ENCODE measurements at regions not wholly inside any gene's neighbourhood (a gene's known extent, or its start where the extent isn't known, plus 50 kb on each side); places are given as distances from the start of the nearest gene placed in this dataset.

DNA sequence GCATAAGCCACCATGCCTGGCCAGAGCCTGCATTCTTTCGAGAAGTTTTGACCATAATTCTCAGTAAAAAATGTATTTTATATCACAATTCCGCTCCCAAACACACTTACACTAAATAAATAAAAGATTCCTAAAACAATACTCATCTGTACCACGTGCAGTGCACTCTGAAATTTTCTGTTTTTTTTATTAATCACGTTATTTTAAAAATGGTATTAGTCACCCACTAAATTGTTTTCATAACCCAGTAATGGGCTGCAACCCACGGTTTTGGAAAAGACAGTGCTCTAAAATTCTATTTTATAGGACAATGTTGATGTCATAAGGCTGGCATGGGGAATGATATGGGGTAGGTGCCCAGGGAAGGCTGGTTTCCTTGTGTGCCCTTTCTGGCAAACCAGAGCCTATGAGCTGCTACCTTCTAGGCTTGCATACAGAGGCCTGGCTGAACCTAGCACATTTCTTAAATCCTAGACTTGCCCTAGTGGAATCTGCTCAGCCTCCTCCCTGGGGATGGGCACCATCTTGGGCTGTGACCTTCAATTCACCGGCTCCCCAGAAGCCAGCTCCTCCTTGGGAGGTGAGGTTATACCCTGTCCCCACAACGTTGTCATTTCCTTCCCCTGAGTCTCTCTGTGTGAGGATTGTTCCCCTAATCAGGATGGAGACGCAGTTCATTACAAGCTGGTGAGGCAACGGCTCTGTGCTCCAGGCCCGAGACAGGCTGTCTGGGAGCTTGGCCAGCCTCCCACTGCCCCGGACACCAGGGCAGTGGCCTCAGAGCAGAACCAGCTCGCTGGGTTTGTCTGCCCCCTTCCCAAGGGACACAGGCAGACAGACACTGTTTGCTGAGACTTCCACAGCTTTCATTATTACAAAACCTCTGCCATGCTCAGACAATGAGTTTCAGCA lies 116.5 kb upstream of the NAV2 start:
- DNase-seq (ENCODE audit: low read depth in 2 of 2), result peak; percentile 55 to 89

DNA sequence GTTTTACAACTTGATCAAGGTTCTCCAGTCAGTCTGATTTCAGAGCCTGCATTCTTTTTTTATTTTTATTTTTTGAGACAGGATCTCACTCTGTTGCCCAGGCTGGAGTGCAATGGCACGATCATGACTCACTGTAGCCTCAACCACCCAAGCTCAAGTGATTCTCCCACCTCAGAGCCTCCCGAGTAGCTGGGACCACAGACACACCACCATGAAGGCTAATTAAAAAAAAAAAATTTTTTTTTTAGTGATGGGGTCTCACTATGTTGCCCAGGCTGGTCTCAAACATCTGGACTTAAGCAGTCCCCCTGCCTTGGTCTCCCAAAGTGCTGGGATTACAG lies 117.2 kb upstream of the NAV2 start:
- DNase-seq (ENCODE audit: low read depth in 2 of 2), result no peak

DNA sequence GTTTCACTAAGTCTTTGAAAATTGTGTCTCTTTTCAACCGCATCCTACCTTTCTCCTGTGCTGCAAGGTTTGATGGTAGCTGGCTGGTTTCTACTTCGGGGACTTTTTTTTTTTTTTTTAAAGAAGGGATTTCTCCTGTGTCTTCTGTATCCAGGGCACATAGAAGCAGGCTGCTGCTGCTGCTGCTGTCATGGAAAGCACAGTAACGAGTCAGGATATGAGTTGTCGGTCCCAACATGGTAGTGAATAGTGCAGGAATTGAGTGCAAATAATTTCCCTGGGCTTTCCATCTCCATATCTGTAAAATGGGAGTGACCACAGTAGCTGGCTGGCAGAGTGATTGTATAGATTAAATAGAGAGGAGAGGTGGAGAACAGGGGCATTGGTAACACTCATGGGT lies 118.3 kb upstream of the NAV2 start:
- DNase-seq (ENCODE audit: low read depth in 2 of 2), result no peak

DNA sequence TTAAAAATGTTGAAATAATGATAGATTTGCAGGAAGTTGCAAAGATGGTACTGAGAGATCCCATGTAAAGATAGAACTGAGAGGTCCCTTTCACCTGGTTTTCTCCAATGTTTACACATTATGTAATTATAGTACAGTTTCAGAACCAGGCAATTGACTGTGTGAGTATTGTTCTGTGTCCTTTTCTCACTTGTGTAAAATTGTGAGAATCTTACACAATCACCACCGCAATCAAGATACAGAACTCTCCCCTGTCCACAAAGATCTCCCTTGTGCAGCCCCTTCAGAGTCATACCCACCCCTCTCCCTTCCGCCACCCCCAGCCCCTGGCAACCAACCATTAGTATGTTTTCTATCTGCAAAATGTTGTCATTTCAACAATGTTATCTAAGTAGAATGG lies 119.8 kb upstream of the NAV2 start:
- DNase-seq (ENCODE audit: low read depth in 2 of 2), result no peak

DNA sequence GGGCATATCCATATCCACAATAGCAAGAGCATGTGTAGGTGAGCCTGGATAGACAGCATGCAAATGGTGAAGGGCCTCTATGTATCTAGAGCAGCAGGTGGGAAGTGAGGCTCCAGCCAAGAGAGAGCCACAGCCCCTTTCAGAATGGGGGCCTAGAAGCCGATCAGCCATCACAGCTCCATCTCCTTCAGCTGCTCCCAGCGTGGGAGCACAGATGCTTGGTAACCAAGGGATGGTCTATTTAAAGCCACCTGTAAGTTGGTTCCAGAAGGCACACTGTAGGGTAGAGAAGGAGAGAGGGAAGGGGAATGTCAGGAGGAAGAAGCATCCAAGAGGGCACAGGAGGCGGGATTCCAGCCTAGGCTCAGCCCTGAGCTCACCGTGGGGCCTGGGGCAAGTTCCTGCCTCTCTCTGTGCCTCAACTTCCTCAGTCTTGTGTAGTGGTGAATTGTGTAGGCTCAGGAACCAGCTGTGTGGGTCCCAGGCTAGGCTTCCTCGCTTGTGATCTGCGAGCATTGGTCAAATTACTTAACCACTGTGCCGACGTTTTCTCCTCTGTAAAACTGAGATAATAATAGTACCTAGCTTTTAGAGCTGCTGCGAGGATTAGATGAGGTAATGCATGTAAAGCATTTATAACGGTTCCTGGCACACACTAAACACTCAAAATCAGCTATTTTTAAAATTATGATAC lies 122.9 kb upstream of the NAV2 start:
- DNase-seq (ENCODE audit: low read depth in 2 of 2), result no peak

DNA sequence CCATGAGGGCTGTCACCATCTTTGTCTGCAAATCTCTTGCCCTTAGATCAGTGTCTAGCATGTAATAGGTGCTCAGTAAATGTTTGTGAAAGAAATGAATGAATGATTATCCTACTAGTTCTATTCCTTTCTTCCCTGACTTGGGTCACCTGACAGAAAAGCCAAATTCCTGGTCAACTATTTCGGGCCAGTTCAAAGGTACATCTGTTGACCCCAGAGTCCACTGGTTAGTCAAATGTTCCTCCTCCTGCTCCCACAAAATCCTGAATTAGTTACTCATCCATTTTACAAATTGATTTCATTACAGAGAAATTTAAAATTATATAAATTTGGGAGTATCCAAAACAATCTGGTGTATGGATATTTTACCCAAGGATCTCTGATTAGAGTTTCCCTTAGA lies 124.7 kb upstream of the NAV2 start:
- no peak for DNase-seq (ENCODE audit: low read depth in 2 of 2)

DNA sequence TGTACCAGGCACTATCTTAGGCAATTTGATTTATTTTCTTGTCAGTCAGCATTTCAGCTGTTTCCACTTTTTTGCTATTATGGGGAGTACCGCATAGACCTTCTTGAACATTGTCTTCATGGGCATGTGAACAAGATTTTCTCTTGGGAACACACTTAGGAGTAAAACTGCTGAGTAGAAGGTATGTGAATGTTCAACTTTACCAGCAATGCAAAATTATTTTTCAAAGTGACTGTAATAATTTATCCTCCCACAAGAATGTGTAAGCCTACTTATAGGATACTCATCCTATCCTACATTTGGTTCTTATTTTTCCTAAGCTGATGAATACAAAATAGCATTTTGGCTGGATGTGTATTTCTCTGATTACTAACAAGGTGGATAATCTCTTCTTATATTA lies 132.0 kb upstream of the NAV2 start:
- no peak for DNase-seq (ENCODE audit: low read depth in 2 of 2)

DNA sequence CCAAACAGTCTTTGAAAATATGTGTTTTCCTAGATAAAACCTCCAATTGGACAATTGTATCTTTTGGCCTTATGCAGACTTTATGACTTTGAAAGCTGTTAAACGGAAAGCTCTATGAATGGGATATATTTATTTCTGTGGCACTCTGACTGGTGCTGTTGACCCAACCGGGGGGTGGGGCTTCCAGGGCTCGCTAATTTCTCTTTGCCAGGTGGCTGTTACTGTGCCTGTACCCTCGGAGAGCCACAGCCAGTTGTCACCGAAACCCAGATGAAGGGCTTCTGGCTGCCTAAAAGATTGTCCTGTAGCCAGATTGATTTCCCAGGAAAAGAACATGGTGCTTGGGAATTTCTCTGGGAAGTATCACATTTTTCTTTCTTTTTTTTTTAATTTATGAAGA lies 132.7 kb upstream of the NAV2 start:
- DNase-seq (ENCODE audit: low read depth in 2 of 2), result no peak

DNA sequence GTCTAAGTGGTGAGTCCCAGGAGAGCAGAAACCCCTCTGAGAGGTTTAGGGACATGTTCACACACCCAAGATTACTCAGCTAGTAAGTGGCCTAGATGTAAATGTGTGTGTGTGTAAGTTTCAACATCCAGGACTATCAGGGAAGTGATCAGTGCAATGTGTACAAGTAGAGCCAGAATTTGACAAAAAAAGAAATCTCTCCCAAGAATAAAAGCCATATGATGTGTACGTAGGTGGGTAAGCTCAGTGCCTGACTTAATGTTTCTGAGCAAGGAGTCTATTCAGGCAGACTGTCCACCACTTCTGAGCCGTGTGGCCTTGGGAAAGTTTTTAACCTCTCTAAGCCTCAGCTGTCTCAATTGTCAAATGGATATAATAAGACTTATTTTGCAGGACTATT lies 133.8 kb upstream of the NAV2 start:
- DNase-seq (ENCODE audit: low read depth in 2 of 2), result no peak

DNA sequence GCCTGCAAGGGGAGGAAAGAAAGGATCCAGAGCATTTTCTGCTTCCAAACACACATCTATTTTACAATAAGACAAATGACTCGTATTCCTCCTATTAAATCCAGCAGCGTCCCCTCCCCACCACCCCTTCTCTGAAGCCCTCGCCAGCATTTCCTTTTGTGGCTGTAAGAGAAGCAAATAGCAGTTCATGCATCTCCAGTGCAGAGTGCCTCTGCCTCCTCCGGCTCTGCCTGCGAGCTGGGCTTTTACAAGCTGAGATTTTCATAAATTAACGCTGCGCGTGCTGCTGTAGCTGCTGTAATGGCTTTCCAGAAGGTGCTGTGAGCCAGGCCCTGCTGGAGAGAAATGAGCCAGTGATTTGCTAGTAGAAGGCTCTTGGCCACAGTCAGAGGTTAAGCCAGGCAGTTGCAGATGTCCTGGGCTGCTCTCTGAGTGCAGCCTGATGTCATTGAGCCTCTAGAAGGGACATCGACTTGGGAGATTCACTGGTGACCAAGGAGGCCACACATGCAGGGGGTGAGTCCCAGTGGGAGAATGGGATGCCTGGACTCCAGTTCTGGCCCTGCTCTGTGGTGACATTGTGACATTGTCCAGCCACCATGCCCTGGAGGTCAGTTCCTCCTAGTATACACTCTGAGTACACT lies 134.5 kb upstream of the NAV2 start:
- peak in 1 of 2 donors; percentile 86 for DNase-seq (ENCODE audit: low read depth in 2 of 2)

DNA sequence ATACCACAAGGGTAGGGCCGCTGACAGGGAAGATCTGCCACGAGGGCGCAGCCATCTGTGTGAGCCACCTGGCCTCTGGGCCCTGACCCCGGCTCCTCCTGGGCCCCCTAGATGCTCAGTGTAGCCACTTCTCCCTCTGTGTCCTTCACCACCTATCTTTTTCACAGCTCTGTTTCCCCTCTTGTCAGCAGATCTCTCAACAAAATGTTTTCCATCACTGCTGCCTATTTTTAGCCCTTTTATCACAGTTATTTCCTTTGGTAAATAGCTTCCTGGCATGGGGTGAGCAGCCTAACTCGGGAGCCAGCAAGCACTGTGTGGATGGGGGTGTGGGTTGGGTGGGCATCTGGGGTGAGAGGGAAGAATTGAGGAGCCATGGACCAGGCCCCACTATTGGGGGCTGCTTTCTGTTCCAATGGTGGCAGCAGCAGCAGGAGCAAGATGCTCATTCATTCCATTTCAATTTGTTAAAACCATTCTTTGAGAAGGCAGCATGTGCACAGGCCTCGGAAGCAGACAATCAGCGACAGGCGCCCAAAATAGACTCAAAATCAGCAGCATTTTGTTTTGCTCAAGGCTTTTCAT lies 135.2 kb upstream of the NAV2 start:
- peak; percentile 87 to 88 for DNase-seq (ENCODE audit: low read depth in 2 of 2)

DNA sequence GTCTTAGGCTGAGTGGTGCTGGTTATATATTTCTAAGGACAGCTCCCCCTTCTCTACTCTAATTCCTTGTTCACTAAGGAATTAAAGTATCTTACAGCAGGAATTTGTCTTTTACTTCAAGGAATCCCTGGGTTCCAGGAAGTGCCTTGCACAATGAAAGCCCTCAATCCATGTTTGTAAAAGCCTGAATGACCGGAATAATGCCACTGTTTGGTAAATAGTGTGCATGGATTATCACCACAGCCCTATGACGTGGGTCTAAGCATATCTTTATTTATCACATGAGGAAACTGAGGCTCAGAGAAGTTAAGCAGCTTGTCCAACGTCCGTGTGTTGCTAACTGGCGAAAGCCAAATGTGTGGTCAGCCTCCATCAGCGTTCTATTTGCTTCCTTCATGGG lies 135.7 kb upstream of the NAV2 start:
- no peak for DNase-seq (ENCODE audit: low read depth in 2 of 2)

DNA sequence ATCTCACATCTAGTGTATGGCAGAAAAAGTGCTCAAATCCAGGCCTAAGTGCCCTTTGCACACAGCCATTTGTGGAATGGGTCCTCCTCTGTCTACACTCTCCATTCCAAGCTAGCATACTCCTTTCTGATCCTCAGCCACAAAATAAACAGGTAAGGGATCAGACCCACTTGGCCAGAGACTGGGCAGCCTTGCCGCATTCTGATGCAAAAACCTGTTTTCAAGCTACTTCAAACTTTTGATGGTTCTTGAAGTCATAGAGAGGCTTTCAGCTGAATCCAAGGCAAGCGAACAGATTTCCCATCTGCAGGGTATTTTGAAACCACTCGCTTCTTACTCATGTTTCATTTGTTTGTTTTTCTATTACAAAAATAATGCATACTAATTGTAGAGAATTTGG lies 136.6 kb upstream of the NAV2 start:
- DNase-seq (ENCODE audit: low read depth in 2 of 2), result no peak

DNA sequence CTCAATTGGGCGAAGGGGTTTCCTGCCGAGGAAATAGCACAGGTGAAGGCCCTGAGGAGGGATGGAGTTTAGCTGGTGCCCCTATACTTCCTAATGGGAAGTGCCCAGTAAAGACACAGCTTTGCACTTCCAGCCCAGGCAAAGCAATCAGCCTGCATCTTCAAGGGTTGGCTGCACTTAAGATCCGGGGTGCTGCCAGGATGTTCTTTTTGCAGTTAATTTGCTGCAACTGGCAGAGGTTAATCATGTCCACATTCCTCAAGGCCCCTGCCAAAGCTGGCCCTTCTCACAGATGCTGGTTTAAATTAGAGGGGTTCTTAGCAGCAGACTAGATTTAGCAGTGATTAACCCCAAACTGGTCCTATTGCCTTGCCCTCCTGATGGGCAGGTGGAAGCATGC lies 137.7 kb upstream of the NAV2 start:
- DNase-seq (ENCODE audit: low read depth in 2 of 2), result no peak

DNA sequence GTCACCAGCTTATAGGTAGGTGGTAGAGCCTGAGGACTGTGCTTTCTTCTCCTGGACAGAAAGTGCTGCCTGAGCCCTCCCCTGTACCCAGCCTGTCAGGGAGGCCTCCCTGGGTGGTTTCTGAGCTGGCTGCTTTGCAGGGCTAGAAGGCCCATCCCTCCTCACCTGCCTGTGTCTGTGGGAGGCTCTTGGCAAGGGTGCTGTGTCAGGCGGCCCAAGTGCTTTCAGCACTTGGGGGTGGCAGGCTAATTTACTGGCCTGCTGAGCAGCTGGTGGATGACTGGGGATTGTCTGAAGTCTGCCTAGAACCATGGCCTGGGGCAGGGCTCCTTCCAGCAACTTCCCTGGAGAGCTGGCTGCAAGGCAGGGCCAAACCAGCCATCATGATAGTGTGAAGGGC lies 139.0 kb upstream of the NAV2 start:
- DNase-seq (ENCODE audit: low read depth in 2 of 2), result no peak

DNA sequence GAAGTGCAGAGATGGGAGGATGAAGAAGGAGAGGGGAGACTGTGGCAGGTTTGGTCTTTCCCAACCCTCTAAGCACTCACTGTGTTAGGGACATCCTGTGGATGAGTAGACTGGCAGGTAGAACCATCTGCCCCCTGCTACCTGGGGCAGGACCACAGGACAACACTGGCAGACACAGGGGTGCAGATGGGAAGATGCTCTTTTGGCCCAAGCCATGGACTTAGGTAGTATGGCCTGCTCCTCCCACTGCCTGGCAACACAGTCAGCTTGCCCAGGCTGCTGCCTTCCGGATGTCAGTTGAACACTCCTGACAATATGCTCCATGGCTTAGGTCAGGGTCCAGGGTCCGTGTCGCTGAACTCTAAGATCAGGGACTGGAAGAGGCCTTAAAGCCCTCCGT lies 140.7 kb upstream of the NAV2 start:
- DNase-seq (ENCODE audit: low read depth in 2 of 2), result no peak

DNA sequence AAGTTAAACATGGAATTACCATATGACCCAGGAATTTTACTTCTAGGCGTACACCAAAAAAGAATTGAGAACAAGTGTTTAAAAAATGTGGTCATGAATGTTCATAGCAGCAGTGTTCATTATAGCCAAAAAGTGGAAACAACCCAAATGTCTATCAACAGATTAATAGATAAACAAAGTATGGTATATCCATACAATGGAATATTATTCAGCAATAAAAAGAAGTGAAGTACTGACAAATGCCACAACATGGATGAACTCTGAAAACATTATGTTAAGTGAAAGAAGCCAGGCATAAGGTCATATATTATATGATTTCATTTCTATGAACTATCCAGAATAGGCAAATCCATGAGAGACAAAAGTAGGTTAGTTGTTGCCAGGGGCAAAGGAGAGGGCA lies 141.7 kb upstream of the NAV2 start:
- DNase-seq (ENCODE audit: low read depth in 2 of 2), result no peak

DNA sequence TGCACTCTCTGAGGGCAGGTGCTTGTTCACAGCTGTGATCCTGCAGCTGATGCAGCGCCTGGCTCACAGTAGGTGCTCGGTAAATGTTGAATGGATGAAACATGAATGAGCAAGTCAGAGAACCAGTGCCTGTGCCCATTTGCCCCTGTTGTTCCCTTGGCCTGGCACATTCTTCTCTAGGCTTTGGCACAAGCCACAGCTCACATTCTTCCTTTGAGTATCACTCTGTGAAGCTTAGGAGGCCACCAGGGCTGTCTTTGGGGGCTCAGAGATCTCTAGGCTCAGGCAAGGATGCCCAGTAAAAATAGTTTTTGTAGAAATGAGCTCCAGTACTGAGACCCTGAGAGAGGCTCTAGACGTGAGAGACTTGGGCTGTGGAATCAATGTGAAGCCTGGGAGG lies 144.6 kb upstream of the NAV2 start:
- DNase-seq (ENCODE audit: low read depth in 2 of 2), result no peak

DNA sequence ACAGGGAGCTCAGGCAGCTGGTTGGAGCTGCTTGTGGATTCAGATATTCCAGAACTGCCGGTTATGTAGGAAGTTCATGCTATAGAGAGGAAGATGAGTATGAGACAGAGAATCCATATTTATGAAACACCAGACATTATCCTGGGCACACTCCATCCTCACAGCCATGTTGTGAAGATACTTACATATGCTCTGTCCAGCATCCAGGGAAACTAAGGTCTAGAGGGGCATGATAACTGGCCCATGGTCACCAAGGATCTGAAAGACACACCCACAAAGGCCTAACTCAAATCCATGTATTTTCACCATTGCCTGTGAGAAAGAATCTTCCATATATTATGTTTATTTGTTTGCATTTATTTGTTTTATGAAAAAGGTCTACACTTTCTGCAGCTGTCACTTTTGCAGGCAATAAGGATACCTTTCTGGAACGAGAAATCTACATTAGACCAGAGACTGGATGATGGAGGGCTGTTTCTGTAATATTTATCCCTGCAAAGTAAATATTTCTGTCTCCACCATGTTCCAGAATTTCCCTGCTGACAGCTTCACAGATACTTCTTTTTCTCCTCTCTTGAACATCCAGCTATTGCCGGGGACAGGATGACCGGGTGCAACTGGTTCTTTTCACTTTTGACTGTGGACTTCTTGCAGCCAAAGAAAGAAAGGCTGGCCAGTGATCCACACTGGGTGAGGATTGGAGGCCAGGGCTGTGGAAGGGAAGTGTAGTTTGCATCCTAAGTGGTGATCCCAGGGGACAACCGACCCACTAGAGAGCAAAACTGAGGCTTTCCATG lies 145.9 kb upstream of the NAV2 start:
- no peak for DNase-seq (ENCODE audit: low read depth in 2 of 2)

DNA sequence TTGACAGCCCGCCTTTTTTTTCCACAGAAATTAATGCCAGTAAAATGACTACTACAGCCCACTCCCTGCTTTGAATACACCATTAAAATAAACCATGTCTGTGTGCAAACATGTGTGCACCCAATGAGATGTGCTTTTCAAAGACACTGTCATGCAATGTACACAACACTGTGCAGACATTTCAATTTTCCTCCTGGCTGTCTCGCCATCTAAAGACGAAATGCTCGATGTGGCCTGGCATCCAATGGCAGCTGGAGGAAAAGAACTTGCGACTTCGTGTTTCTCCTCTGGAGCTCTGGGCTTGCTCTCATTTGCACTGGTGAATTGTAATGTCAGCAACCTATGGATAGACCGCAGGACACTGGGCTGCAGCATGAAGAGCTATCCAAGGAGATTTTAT lies 147.0 kb upstream of the NAV2 start:
- DNase-seq (ENCODE audit: low read depth in 2 of 2), result no peak

DNA sequence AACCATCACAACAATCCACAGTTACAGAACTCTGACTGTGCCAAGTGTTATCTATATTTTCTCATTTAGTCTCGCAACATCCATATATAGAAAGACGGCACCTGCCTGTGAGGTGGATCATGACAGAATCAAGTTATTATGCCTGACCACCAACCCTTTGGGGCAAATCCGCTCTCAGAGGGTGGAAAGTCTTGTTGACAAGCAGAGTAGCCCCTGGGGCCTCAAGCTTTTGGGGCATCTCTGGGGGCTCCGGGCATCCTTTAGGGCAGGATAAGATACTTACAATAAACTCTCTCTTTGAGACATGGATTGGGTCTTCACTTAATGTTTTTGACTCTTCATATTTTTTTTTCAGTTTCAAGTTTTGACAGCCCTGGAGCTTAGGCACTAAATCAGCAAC lies 150.5 kb upstream of the NAV2 start:
- DNase-seq (ENCODE audit: low read depth in 2 of 2), result no peak

DNA sequence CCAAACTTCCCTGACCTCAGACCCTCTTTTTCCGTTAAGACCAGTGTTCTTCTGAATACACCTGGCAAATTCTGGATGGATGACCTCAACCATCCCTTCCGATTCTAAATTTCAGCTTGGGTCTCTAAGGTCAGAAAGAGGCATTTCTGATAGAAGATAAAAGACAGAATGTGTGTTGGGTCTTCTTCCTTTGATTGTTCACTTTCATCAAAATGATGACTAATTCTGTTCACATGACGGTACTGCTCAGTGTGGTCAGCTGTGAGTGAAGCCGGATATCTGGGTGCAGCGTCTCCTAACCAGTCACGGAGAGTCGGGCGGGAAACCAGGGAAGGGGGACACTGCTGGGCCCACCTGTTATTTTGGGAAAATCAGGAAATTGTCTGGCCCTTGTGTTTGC lies 151.6 kb upstream of the NAV2 start:
- peak; percentile 49 to 91 for DNase-seq (ENCODE audit: low read depth in 2 of 2)

All from dermis microvascular lymphatic vessel endothelial cell (primary cell).